Stimulated activated CD4-positive, alpha-beta T cell treated with anti-CD3 and anti-CD28 coated beads, Interleukin-12 subunit alpha, Interleukin-12 subunit beta, amount 100 ng/mL, for 24 hours (primary cell): ENCODE measurements at regions not wholly inside any gene's neighbourhood (a gene's known extent, or its start where the extent isn't known, plus 50 kb on each side); places are given as distances from the start of the nearest gene placed in this dataset.

Experiments
- DNase-seq, 2 experiments: peaks; one replicate each; pipeline ENCODE4 v3.0.0-alpha.2; 2020; ENCODE audit warnings: low read depth in 2 of 2

GRCh38 chr14:101328412-101329028 lies 232.8 kb upstream of the DIO3 start:
- no peak for DNase-seq

- DNase-seq: no peak
These were observed 230.7 kb upstream of the DIO3 start for GRCh38 chr14:101330416-101331140.

- DNase-seq: no peak
These were observed 230.2 kb upstream of the DIO3 start for GRCh38 chr14:101331141-101331525.

GRCh38 chr14:101331661-101332169 lies 229.6 kb upstream of the DIO3 start:
- DNase-seq: no peak

GRCh38 chr14:101332281-101332680 lies 229.0 kb upstream of the DIO3 start:
- DNase-seq: no peak

- DNase-seq: no peak
These were observed 227.7 kb upstream of the DIO3 start for GRCh38 chr14:101333335-101334280.

GRCh38 chr14:101334656-101335055 lies 226.6 kb upstream of the DIO3 start:
- no peak for DNase-seq

GRCh38 chr14:101335061-101335661 lies 226.1 kb upstream of the DIO3 start:
- no peak for DNase-seq

- DNase-seq: no peak
These were observed 225.1 kb upstream of the DIO3 start for GRCh38 chr14:101336183-101336582.

- DNase-seq: no peak
These were observed 224.2 kb upstream of the DIO3 start for GRCh38 chr14:101337053-101337452.

GRCh38 chr14:101340556-101340955 lies 220.7 kb upstream of the DIO3 start:
- DNase-seq: no peak

GRCh38 chr14:101347893-101348777 lies 213.2 kb upstream of the DIO3 start:
- DNase-seq: no peak

GRCh38 chr14:101349108-101349507 lies 212.2 kb upstream of the DIO3 start:
- DNase-seq: no peak

GRCh38 chr14:101350021-101350420 lies 211.3 kb upstream of the DIO3 start:
- no peak for DNase-seq

GRCh38 chr14:101350691-101351090 lies 210.6 kb upstream of the DIO3 start:
- DNase-seq: no peak

- DNase-seq: no peak
These were observed 210.1 kb upstream of the DIO3 start for GRCh38 chr14:101351146-101351545.

GRCh38 chr14:101351769-101352168 lies 209.5 kb upstream of the DIO3 start:
- DNase-seq: no peak

GRCh38 chr14:101352567-101352966 lies 208.7 kb upstream of the DIO3 start:
- DNase-seq: no peak

GRCh38 chr14:101353422-101353821 lies 207.9 kb upstream of the DIO3 start:
- DNase-seq: no peak

- no peak for DNase-seq
These were observed 206.6 kb upstream of the DIO3 start for GRCh38 chr14:101354726-101355125.

GRCh38 chr14:101355284-101355683 lies 206.0 kb upstream of the DIO3 start:
- DNase-seq: no peak
